Astrocyte (in vitro differentiated cells and primary cell): ENCODE measurements at regions not wholly inside any gene's neighbourhood (a gene's known extent, or its start where the extent isn't known, plus 50 kb on each side); places are given as distances from the start of the nearest gene placed in this dataset.

Experiments used
- DNase-seq: peaks from one replicate; pipeline ENCODE4 v3.0.0-alpha.2; 2010; ENCODE audit warnings: low read depth
- FAIRE-seq: peaks from 2 replicates; lab custom pipeline; 2011; peaks lifted over from hg19 to GRCh38; lab: Jason Lieb, UNC
- H2AFZ ChIP-seq: 2 replicates; pipeline ENCODE4 v1.6.0; 2012; ENCODE audit warnings: low read depth, low read length, inconsistent platforms
- H3K27ac ChIP-seq: 2 replicates; pipeline ENCODE4 v1.5.1; 2011; ENCODE audit warnings: low read depth, low read length, inconsistent platforms
- H3K27me3 ChIP-seq: 2 replicates; pipeline ENCODE4 v1.6.0; 2011; ENCODE audit warnings: low read length, inconsistent platforms; ENCODE audit not compliant: insufficient read depth
- H3K36me3 ChIP-seq: 2 replicates; pipeline ENCODE4 v1.5.1; 2011; ENCODE audit warnings: low read length, inconsistent platforms; ENCODE audit not compliant: insufficient read depth
- H3K4me1 ChIP-seq: 2 replicates; pipeline ENCODE4 v1.5.1; 2011; ENCODE audit warnings: low read length, inconsistent platforms; ENCODE audit not compliant: insufficient read depth
- H3K4me2 ChIP-seq: 2 replicates; pipeline ENCODE4 v1.6.0; 2012; ENCODE audit warnings: low read length, inconsistent platforms
- H3K4me3 ChIP-seq: 2 replicates; pipeline ENCODE4 v1.5.1; 2011; ENCODE audit warnings: low read depth, mild to moderate bottlenecking, low read length, inconsistent platforms; ENCODE audit not compliant: insufficient read depth
- H3K79me2 ChIP-seq: 2 replicates; pipeline ENCODE4 v1.6.0; 2012; ENCODE audit warnings: mild to moderate bottlenecking, low read length, inconsistent platforms; ENCODE audit not compliant: insufficient read depth
- H3K9ac ChIP-seq: 2 replicates; pipeline ENCODE4 v1.6.0; 2012; ENCODE audit warnings: mild to moderate bottlenecking, low read length, inconsistent platforms
- H3K9me3 ChIP-seq: 2 replicates; pipeline ENCODE4 v1.5.1; 2012; ENCODE audit warnings: low read depth, mild to moderate bottlenecking, low read length, inconsistent platforms; ENCODE audit not compliant: insufficient read depth
- H4K20me1 ChIP-seq: 2 replicates; pipeline ENCODE4 v1.6.0; 2012; ENCODE audit warnings: low read length, inconsistent platforms; ENCODE audit not compliant: insufficient read depth
- H3K27ac Mint-ChIP-seq: one replicate; pipeline ENCODE4 v1.8.0; 2021; ENCODE audit warnings: mild to moderate bottlenecking, mixed read lengths; ENCODE audit not compliant: unreplicated experiment
- H3K27me3 Mint-ChIP-seq: one replicate; pipeline ENCODE4 v1.8.0; 2021; ENCODE audit warnings: low read depth, mixed read lengths; ENCODE audit not compliant: unreplicated experiment
- H3K36me3 Mint-ChIP-seq: one replicate; pipeline ENCODE4 v1.8.0; 2021; ENCODE audit warnings: low read depth, mixed read lengths; ENCODE audit not compliant: unreplicated experiment
- H3K4me1 Mint-ChIP-seq: one replicate; pipeline ENCODE4 v1.8.0; 2021; ENCODE audit warnings: low read depth, mixed read lengths; ENCODE audit not compliant: unreplicated experiment
- H3K4me3 Mint-ChIP-seq: one replicate; pipeline ENCODE4 v1.8.0; 2021; ENCODE audit warnings: mild to moderate bottlenecking, moderate library complexity, mixed read lengths; ENCODE audit not compliant: unreplicated experiment
- H3K9me3 Mint-ChIP-seq: one replicate; pipeline ENCODE4 v1.8.0; 2021; ENCODE audit warnings: mild to moderate bottlenecking, mixed read lengths; ENCODE audit not compliant: unreplicated experiment
- EZH2 ChIP-seq: IDR thresholded peaks from 2 replicates; pipeline ENCODE4 v1.6.1; 2012; ENCODE audit warnings: mild to moderate bottlenecking, low read length, inconsistent platforms; ENCODE audit not compliant: insufficient read depth
- TF ChIP-seq, protein P1 (sequence below): IDR thresholded peaks from 2 replicates; pipeline ENCODE4 v1.5.1; 2011; ENCODE audit warnings: low read depth, mild to moderate bottlenecking, inconsistent platforms, low read length, moderate library complexity; ENCODE audit not compliant: insufficient read depth

DNA sequence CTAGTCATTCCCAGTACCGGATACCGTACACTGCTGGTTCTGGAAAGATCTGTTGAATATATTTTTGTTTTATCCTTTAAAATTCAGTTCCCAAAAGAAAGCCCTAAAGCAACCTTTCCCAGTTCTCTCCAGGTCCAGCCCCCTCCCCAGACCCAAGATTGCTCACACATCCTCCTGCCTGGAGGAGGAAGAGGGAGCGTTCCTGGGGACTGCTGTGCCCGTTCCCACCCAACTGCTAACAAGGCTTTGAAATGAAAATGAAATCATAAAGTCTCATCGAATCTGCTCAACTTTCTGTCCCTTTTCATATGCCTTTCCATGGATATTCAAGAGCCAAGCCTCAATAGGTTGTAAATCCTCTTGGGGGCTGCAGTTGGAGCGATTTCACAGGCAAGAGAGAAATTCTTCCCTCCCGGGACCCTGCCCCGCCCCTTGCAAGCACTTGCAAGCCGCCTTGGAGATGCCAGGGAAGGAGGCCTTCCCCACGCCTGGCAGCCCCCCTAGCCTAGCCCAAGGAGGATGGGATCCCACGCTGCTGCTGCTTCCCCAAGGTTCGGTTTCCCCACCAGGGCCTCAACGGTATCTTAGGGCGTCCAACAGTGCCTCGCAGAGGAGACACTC lies 113.2 kb upstream of the CACHD1 start:
- Histone ChIP-seq H2AFZ (no peak overlapping the region), H4K20me1 (no peaks in the 10 kb centered on the region), H3K4me3 (no peak overlapping the region), H3K9ac (no peak overlapping the region), H3K27me3 (peaks cover 3% of the 10 kb centered on the region), H3K36me3 (no peaks in the 10 kb centered on the region), H3K9me3 (no peaks in the 10 kb centered on the region), H3K27ac (no peak overlapping the region), H3K4me2 (no peak overlapping the region), H3K79me2 (no peaks in the 10 kb centered on the region), H3K4me1 (no peaks in the 10 kb centered on the region)
- no peak for DNase-seq
- H3K4me3 Mint-ChIP-seq: no peak overlapping the region
- no peaks in the 10 kb centered on the region for H3K36me3 Mint-ChIP-seq
- no peak overlapping the region for H3K27ac Mint-ChIP-seq
- no peak for FAIRE-seq
- no peaks in the 10 kb centered on the region for H3K9me3 Mint-ChIP-seq
- peaks cover 25% of the 10 kb centered on the region for H3K27me3 Mint-ChIP-seq
- TF ChIP-seq, protein P1, sequence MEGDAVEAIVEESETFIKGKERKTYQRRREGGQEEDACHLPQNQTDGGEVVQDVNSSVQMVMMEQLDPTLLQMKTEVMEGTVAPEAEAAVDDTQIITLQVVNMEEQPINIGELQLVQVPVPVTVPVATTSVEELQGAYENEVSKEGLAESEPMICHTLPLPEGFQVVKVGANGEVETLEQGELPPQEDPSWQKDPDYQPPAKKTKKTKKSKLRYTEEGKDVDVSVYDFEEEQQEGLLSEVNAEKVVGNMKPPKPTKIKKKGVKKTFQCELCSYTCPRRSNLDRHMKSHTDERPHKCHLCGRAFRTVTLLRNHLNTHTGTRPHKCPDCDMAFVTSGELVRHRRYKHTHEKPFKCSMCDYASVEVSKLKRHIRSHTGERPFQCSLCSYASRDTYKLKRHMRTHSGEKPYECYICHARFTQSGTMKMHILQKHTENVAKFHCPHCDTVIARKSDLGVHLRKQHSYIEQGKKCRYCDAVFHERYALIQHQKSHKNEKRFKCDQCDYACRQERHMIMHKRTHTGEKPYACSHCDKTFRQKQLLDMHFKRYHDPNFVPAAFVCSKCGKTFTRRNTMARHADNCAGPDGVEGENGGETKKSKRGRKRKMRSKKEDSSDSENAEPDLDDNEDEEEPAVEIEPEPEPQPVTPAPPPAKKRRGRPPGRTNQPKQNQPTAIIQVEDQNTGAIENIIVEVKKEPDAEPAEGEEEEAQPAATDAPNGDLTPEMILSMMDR: no peak
- TF ChIP-seq EZH2: no peak
- no peaks in the 10 kb centered on the region for H3K4me1 Mint-ChIP-seq

- Histone ChIP-seq H3K9ac (no peak overlapping the region), H2AFZ (no peak overlapping the region), H3K4me3 (no peak overlapping the region), H3K27ac (no peak overlapping the region), H3K36me3 (no peaks in the 10 kb centered on the region), H3K27me3 (peaks cover 3% of the 10 kb centered on the region), H3K4me2 (no peak overlapping the region), H3K79me2 (no peaks in the 10 kb centered on the region), H3K4me1 (no peaks in the 10 kb centered on the region), H3K9me3 (no peaks in the 10 kb centered on the region), H4K20me1 (no peaks in the 10 kb centered on the region)
- Mint-ChIP-seq H3K4me1 (no peaks in the 10 kb centered on the region), H3K36me3 (no peaks in the 10 kb centered on the region), H3K9me3 (no peaks in the 10 kb centered on the region), H3K4me3 (no peak overlapping the region), H3K27me3 (peaks cover 25% of the 10 kb centered on the region), H3K27ac (no peak overlapping the region)
- DNase-seq (no peak), FAIRE-seq (no peak)
- TF ChIP-seq, protein P1: no peak
- no peak for TF ChIP-seq EZH2
These were observed 112.5 kb upstream of the CACHD1 start for GRCh38 chr1:64357422-64357821.

- no peak overlapping the region for H3K4me2 ChIP-seq
- H3K79me2 ChIP-seq: no peaks in the 10 kb centered on the region
- peaks cover 3% of the 10 kb centered on the region for H3K27me3 ChIP-seq
- Mint-ChIP-seq H3K4me3 (no peak overlapping the region), H3K36me3 (no peaks in the 10 kb centered on the region), H3K4me1 (no peaks in the 10 kb centered on the region), H3K27me3 (peaks cover 23% of the 10 kb centered on the region), H3K9me3 (no peaks in the 10 kb centered on the region), H3K27ac (no peak overlapping the region)
- FAIRE-seq: no peak
- H3K9ac ChIP-seq: no peak overlapping the region
- H3K4me3 ChIP-seq: no peak overlapping the region
- TF ChIP-seq EZH2: no peak
- TF ChIP-seq, protein P1: no peak
- H3K27ac ChIP-seq: no peak overlapping the region
- no peak for DNase-seq
- H4K20me1 ChIP-seq: no peaks in the 10 kb centered on the region
- no peaks in the 10 kb centered on the region for H3K4me1 ChIP-seq
- no peaks in the 10 kb centered on the region for H3K9me3 ChIP-seq
- H3K36me3 ChIP-seq: no peaks in the 10 kb centered on the region
- no peak overlapping the region for H2AFZ ChIP-seq
These were observed 111.2 kb upstream of the CACHD1 start for GRCh38 chr1:64358692-64359091.
